HCT116 (cell line): ENCODE measurements at regions not wholly inside any gene's neighbourhood (a gene's known extent, or its start where the extent isn't known, plus 50 kb on each side); places are given as distances from the start of the nearest gene placed in this dataset.

Experiments used
- ATAC-seq: fragments of 200-7000 bp; cut with Tn5 transposase; 2 replicates; pipeline ENCODE4 v1.9.1; 2020; ENCODE audit warnings: mild to moderate bottlenecking, moderate library complexity
- BruUV-seq: library from RNA; stranded (reverse); fragments of 400-500 nt; replicated peaks from 2 replicates; lab custom pipeline; 2021; lab: Mats Ljungman, UMichigan
- CTCF ChIA-PET: fragments of 300-600 bp; sonication (Branson Sonifier 250); formaldehyde crosslinking; loops from one replicate; lab custom pipeline; 2021; ENCODE audit warnings: antibody characterized with exemption; lab: Charles Lee
- POLR2A ChIA-PET: fragments of 300-600, 350-600 bp; sonication (Branson Sonifier 250); formaldehyde crosslinking; loops from one replicate; lab custom pipeline; 2021; ENCODE audit warnings: antibody characterized with exemption; lab: Charles Lee
- RAD21 ChIA-PET, 2 experiments: fragments of 300-600 bp; sonication (Branson Sonifier 250); formaldehyde crosslinking; loops; one replicate each; lab custom pipeline; 2023; ENCODE audit warnings: low total read pairs in 2 of 2; ENCODE audit not compliant: uncharacterized antibody in 2 of 2, unreplicated experiment in 2 of 2, low non-redundant PET in 1 of 2; lab: Charles Lee
- DNase-seq: peaks from one replicate; pipeline ENCODE4 v3.0.0-alpha.2; 2010; ENCODE audit warnings: low read depth, low spot score
- H2AFZ ChIP-seq: fragments of 200-600 bp; shearing (Covaris generic), sonication (generic); 2 replicates; pipeline ENCODE4 v1.6.1; 2017; ENCODE audit warnings: low read depth, mixed run types, mixed read lengths, antibody characterized with exemption, low read length; ENCODE audit not compliant: poor library complexity, severe bottlenecking
- H3K27ac ChIP-seq: 2 replicates; pipeline ENCODE4 v1.5.1; 2012; ENCODE audit warnings: low read depth, low read length
- H3K27me3 ChIP-seq: fragments of 200-600 bp; sonication (generic); 2 replicates; pipeline ENCODE4 v1.6.1; 2016; ENCODE audit warnings: mixed run types, low read length, mixed read lengths; ENCODE audit not compliant: insufficient read depth
- H3K36me3 ChIP-seq, 2 experiments: fragments of 200-500 bp in 1 of 2; fragments of 200-600 bp in 1 of 2; sonication (Bioruptor generic) in 1 of 2; sonication (generic) in 1 of 2; 2 replicates each; pipeline versions ENCODE4 v1.5.1 to v1.6.1; 2014 to 2016; ENCODE audit warnings: low read length in 2 of 2, inconsistent platforms in 1 of 2, mixed read lengths in 1 of 2, mixed run types in 1 of 2; ENCODE audit not compliant: insufficient read depth in 2 of 2, control insufficient read depth in 1 of 2
- H3K4me1 ChIP-seq, 2 experiments: fragments of 200-600 bp in 1 of 2; sonication (generic) in 1 of 2; 2 replicates each; pipeline versions ENCODE4 v1.5.1 to v1.6.1; 2012 to 2017; ENCODE audit warnings: low read length in 2 of 2, inconsistent platforms in 1 of 2, mild to moderate bottlenecking in 1 of 2, mixed read lengths in 1 of 2, mixed run types in 1 of 2, moderate library complexity in 1 of 2; ENCODE audit not compliant: insufficient read depth in 2 of 2, control insufficient read depth in 1 of 2
- H3K4me2 ChIP-seq: fragments of 200-600 bp; sonication (generic); 2 replicates; pipeline ENCODE4 v1.6.1; 2017; ENCODE audit warnings: mixed run types, low read length, mixed read lengths
- H3K4me3 ChIP-seq, 2 experiments: fragments of 200-600 bp in 1 of 2; sonication (generic) in 1 of 2; replicated peaks in 1 of 2; 2 replicates each; pipeline ENCODE4 v1.5.1; 2011 to 2016; ENCODE audit warnings: low read length in 2 of 2, control low read depth in 1 of 2, low read depth in 1 of 2, mild to moderate bottlenecking in 1 of 2, mixed read lengths in 1 of 2, mixed run types in 1 of 2
- H3K79me2 ChIP-seq: fragments of 200-600 bp; sonication (generic); 2 replicates; pipeline ENCODE4 v1.6.1; 2017; ENCODE audit warnings: mild to moderate bottlenecking, mixed run types, low read length, moderate library complexity, mixed read lengths; ENCODE audit not compliant: insufficient read depth
- H3K9ac ChIP-seq: fragments of 200-600 bp; sonication (generic); 2 replicates; pipeline ENCODE4 v1.6.1; 2016; ENCODE audit warnings: low read length, mixed read lengths
- H3K9me2 ChIP-seq: fragments of 200-600 bp; sonication (generic), shearing (Covaris generic); 2 replicates; pipeline ENCODE4 v1.6.1; 2017; ENCODE audit warnings: mixed run types, mild to moderate bottlenecking, moderate library complexity; ENCODE audit not compliant: insufficient read depth
- H3K9me3 ChIP-seq, 2 experiments: fragments of 200-500 bp in 1 of 2; fragments of 200-600 bp in 1 of 2; sonication (Bioruptor generic) in 1 of 2; sonication (generic) in 1 of 2; 2 replicates each; pipeline ENCODE4 v1.6.1; 2014 to 2017; ENCODE audit warnings: low read length in 2 of 2, mixed read lengths in 2 of 2, inconsistent platforms in 1 of 2, low read depth in 1 of 2, mild to moderate bottlenecking in 1 of 2, mixed run types in 1 of 2, moderate library complexity in 1 of 2; ENCODE audit not compliant: control insufficient read depth in 1 of 2, insufficient read depth in 1 of 2
- H4K20me1 ChIP-seq: fragments of 200-600 bp; sonication (generic), shearing (Covaris generic); 2 replicates; pipeline ENCODE4 v1.6.1; 2017; ENCODE audit warnings: mixed run types, mild to moderate bottlenecking, moderate library complexity; ENCODE audit not compliant: insufficient read depth
- CEBPB ChIP-seq: IDR thresholded peaks from 2 replicates; pipeline ENCODE4 v1.6.1; 2012; ENCODE audit warnings: low read depth
- EZH2 ChIP-seq: fragments of 200-600 bp; sonication (generic); IDR thresholded peaks from 2 replicates; pipeline ENCODE4 v1.6.1; 2017; ENCODE audit warnings: antibody characterized with exemption, mixed run types
- EZH2phosphoT487 ChIP-seq: fragments of 200-600 bp; IDR thresholded peaks from 2 replicates; pipeline ENCODE4 v1.6.1; 2018; ENCODE audit warnings: antibody characterized with exemption, borderline replicate concordance
- FOSL1 ChIP-seq: IDR thresholded peaks from 2 replicates; pipeline ENCODE4 v1.6.1; 2012; ENCODE audit warnings: low read depth
- JUND ChIP-seq: IDR thresholded peaks from 2 replicates; pipeline ENCODE4 v1.6.1; 2012
- POLR2AphosphoS5 ChIP-seq: IDR thresholded peaks from 2 replicates; pipeline ENCODE4 v1.6.1; 2011; ENCODE audit warnings: mild to moderate bottlenecking, low read depth, low read length, moderate library complexity
- RAD21 ChIP-seq: IDR thresholded peaks from 2 replicates; pipeline ENCODE4 v1.6.1; 2012; ENCODE audit warnings: low read depth, mild to moderate bottlenecking
- SIN3A ChIP-seq: IDR thresholded peaks from 2 replicates; pipeline ENCODE4 v1.6.1; 2012; ENCODE audit warnings: low read depth
- SP1 ChIP-seq: IDR thresholded peaks from 2 replicates; pipeline ENCODE4 v1.6.1; 2012; ENCODE audit warnings: low read depth
- TCF7L2 ChIP-seq: IDR thresholded peaks from 2 replicates; pipeline ENCODE4 v1.7.0; 2011; ENCODE audit warnings: borderline replicate concordance, inconsistent platforms; ENCODE audit not compliant: insufficient read depth, insufficient read length; ENCODE audit errors: extremely low read depth
- ZBTB33 ChIP-seq: IDR thresholded peaks from 2 replicates; pipeline ENCODE4 v1.6.1; 2011; ENCODE audit warnings: mild to moderate bottlenecking, low read length, moderate library complexity; ENCODE audit not compliant: insufficient replicate concordance; ENCODE audit errors: extremely low read depth
- ZNF274 ChIP-seq: fragments of 200-500 bp; sonication (Bioruptor generic); IDR thresholded peaks from 2 replicates; pipeline ENCODE4 v1.6.1; 2014; ENCODE audit warnings: mild to moderate bottlenecking, low read depth, low read length, inconsistent platforms
- intact Hi-C: fragments of 100-400 bp; cut with micrococcal nuclease; formaldehyde crosslinking; loops from 2 replicates; pipeline ENCODE4 v1.10.0; 2022
- TF ChIP-seq, protein P1 (sequence below): IDR thresholded peaks from 2 replicates; pipeline ENCODE4 v1.6.1; 2012; ENCODE audit warnings: low read depth
- TF ChIP-seq, protein P2 (sequence below): IDR thresholded peaks from 2 replicates; pipeline ENCODE4 v1.6.1; 2012

DNA sequence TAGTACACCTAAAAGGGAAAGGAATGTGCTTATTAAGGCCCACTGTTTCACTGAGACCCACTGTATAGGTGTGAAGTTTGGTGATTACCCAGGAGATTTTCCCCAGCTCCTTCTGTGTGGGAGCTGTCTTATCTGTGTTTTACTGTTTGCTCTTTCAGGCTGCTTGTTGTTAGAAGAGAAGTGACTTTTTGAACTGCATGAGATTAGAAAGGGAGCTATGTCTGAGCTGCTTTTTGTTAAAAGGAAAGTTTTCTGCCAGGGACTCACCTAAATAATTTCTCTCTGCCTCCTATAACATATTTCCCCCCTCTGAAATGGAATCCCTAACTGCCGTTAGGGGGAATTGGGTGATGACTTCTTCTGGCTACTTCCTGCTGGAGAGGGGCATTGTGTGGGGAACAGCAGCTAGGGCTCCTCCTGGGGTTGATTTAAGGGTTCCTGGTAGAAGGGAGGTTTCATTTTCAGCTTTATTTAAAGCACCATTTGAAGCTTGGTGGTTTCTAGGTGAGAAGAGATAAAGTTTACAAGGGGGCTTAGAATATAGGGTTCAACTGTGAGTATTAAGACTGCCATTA lies 77.1 kb upstream of the ATP11B start:
- Histone ChIP-seq H3K4me1 (no peaks in the 10 kb centered on the region), H4K20me1 (no peaks in the 10 kb centered on the region), H3K9ac (no peak overlapping the region), H3K27me3 (no peaks in the 10 kb centered on the region), H3K36me3 (no peaks in the 10 kb centered on the region), H3K4me3 (no peak overlapping the region), H3K27ac (no peak overlapping the region)
- intact Hi-C loops, result loop anchor here (10.0 kb wide), 1 partner anchor 469 kb away; no protein-coding TSS in a partner anchor
- POLR2A ChIA-PET, result no interaction called here
- no peak for ATAC-seq
- RAD21 ChIA-PET, result interaction anchor here (0.5 to 0.6 kb wide), 2 partner anchors 76 to 190 kb away, joined by 3 read pairs; no protein-coding TSS in a partner anchor
- BruUV-seq, result no TSS peak
- TF ChIP-seq SP1, result no peak
- TF ChIP-seq, all 23 proteins: peak for 0
- DNase-seq, result no peak
- no peak overlapping the region for H3K4me2 ChIP-seq
- CTCF ChIA-PET, result interaction anchor here (1.2 kb wide), 1 partner anchor 121 kb away, joined by 6 read pairs; no protein-coding TSS in a partner anchor
- no peaks in the 10 kb centered on the region for H3K9me2 ChIP-seq
- H2AFZ ChIP-seq, result no peak overlapping the region
- no peaks in the 10 kb centered on the region for H3K9me3 ChIP-seq
- H3K79me2 ChIP-seq, result no peaks in the 10 kb centered on the region

- Histone ChIP-seq H3K27me3 (no peaks in the 10 kb centered on the region), H3K27ac (no peak overlapping the region), H3K36me3 (no peaks in the 10 kb centered on the region), H4K20me1 (no peaks in the 10 kb centered on the region), H3K4me3 (no peak overlapping the region), H3K4me1 (no peaks in the 10 kb centered on the region), H3K4me2 (no peak overlapping the region), H3K79me2 (no peaks in the 10 kb centered on the region), H2AFZ (peak overlapping the region; percentile 30), H3K9ac (no peak overlapping the region), H3K9me3 (no peaks in the 10 kb centered on the region), H3K9me2 (no peaks in the 10 kb centered on the region)
- ChIA-PET RAD21 (no interaction called here), POLR2A (no interaction called here), CTCF (interaction anchor here (0.6 kb wide), 1 partner anchor 1805 kb away, joined by 3 read pairs; the partner anchor contains the start of gene FXR1)
- no TSS peak for BruUV-seq
- DNase-seq, result no peak
- no peak for ATAC-seq
- intact Hi-C loops, result loop anchor here (10.0 kb wide), 1 partner anchor 468 kb away; no protein-coding TSS in a partner anchor
- TF ChIP-seq JUND (no peak), ZNF274 (no peak), CEBPB (no peak), POLR2AphosphoS5 (no peak), TCF7L2 (no peak), SIN3A (no peak), FOSL1 (no peak), ZBTB33 (no peak), RAD21 (no peak), EZH2 (no peak), EZH2phosphoT487 (no peak)
- TF ChIP-seq, protein P1, sequence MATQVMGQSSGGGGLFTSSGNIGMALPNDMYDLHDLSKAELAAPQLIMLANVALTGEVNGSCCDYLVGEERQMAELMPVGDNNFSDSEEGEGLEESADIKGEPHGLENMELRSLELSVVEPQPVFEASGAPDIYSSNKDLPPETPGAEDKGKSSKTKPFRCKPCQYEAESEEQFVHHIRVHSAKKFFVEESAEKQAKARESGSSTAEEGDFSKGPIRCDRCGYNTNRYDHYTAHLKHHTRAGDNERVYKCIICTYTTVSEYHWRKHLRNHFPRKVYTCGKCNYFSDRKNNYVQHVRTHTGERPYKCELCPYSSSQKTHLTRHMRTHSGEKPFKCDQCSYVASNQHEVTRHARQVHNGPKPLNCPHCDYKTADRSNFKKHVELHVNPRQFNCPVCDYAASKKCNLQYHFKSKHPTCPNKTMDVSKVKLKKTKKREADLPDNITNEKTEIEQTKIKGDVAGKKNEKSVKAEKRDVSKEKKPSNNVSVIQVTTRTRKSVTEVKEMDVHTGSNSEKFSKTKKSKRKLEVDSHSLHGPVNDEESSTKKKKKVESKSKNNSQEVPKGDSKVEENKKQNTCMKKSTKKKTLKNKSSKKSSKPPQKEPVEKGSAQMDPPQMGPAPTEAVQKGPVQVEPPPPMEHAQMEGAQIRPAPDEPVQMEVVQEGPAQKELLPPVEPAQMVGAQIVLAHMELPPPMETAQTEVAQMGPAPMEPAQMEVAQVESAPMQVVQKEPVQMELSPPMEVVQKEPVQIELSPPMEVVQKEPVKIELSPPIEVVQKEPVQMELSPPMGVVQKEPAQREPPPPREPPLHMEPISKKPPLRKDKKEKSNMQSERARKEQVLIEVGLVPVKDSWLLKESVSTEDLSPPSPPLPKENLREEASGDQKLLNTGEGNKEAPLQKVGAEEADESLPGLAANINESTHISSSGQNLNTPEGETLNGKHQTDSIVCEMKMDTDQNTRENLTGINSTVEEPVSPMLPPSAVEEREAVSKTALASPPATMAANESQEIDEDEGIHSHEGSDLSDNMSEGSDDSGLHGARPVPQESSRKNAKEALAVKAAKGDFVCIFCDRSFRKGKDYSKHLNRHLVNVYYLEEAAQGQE, result no peak
- TF ChIP-seq, protein P2, sequence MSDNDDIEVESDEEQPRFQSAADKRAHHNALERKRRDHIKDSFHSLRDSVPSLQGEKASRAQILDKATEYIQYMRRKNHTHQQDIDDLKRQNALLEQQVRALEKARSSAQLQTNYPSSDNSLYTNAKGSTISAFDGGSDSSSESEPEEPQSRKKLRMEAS, result no peak
These were observed 76.1 kb upstream of the ATP11B start for GRCh38 chr3:182717216-182717615.
